HUES48 (cell line): ENCODE measurements at regions not wholly inside any gene's neighbourhood (a gene's known extent, or its start where the extent isn't known, plus 50 kb on each side); places are given as distances from the start of the nearest gene placed in this dataset.

Source experiments
- H3K27ac ChIP-seq: one replicate; pipeline ENCODE4 v1.7.0; 2013; ENCODE audit warnings: low read depth, low read length, inconsistent platforms
- H3K27me3 ChIP-seq: 2 replicates; pipeline ENCODE4 v1.6.1; 2013; ENCODE audit warnings: mild to moderate bottlenecking, low read length; ENCODE audit not compliant: control insufficient read depth, insufficient read depth
- H3K36me3 ChIP-seq: 2 replicates; pipeline ENCODE4 v1.6.1; 2013; ENCODE audit warnings: low read length; ENCODE audit not compliant: control insufficient read depth, insufficient read depth
- H3K4me1 ChIP-seq: 2 replicates; pipeline ENCODE4 v1.6.1; 2013; ENCODE audit warnings: mild to moderate bottlenecking, low read length; ENCODE audit not compliant: control insufficient read depth, insufficient read depth
- H3K4me3 ChIP-seq: 2 replicates; pipeline ENCODE4 v1.5.1; 2013; ENCODE audit warnings: mild to moderate bottlenecking, low read depth, low read length
- H3K9ac ChIP-seq: 2 replicates; pipeline ENCODE4 v1.6.1; 2013; ENCODE audit warnings: mild to moderate bottlenecking, low read depth, low read length, moderate library complexity
- H3K9me3 ChIP-seq: 2 replicates; pipeline ENCODE4 v1.6.1; 2013; ENCODE audit warnings: low read length; ENCODE audit not compliant: control insufficient read depth, insufficient read depth

- Histone ChIP-seq H3K27me3 (no peaks in the 10 kb centered on the region), H3K4me1 (peaks cover 13% of the 10 kb centered on the region), H3K9ac (no peak overlapping the region), H3K4me3 (no peak overlapping the region), H3K27ac (no peak overlapping the region), H3K36me3 (no peaks in the 10 kb centered on the region), H3K9me3 (no peaks in the 10 kb centered on the region)
These were observed 101.2 kb downstream of the ZNF519 start for GRCh38 chr18:14031053-14031452.

GRCh38 chr18:14029512-14029911, 102.7 kb downstream of the ZNF519 start:
- no peaks in the 10 kb centered on the region for H3K36me3 ChIP-seq
- no peaks in the 10 kb centered on the region for H3K9me3 ChIP-seq
- no peaks in the 10 kb centered on the region for H3K27me3 ChIP-seq
- H3K9ac ChIP-seq: no peak overlapping the region
- H3K4me3 ChIP-seq: no peak overlapping the region
- H3K27ac ChIP-seq: no peak overlapping the region
- peaks cover 27% of the 10 kb centered on the region for H3K4me1 ChIP-seq

GRCh38 chr18:14026199-14026598, 106.0 kb downstream of the ZNF519 start:
- Histone ChIP-seq H3K36me3 (no peaks in the 10 kb centered on the region), H3K4me3 (peak overlapping the region; percentile 25), H3K9ac (no peak overlapping the region), H3K9me3 (no peaks in the 10 kb centered on the region), H3K27me3 (no peaks in the 10 kb centered on the region), H3K4me1 (peaks cover 34% of the 10 kb centered on the region), H3K27ac (peak overlapping the region; percentile 71)

- Histone ChIP-seq H3K27me3 (no peaks in the 10 kb centered on the region), H3K27ac (peak overlapping the region; percentile 71), H3K4me3 (peak overlapping the region; percentile 25), H3K4me1 (peaks cover 34% of the 10 kb centered on the region), H3K9ac (no peak overlapping the region), H3K9me3 (no peaks in the 10 kb centered on the region), H3K36me3 (no peaks in the 10 kb centered on the region)
These were observed 106.8 kb downstream of the ZNF519 start for GRCh38 chr18:14025306-14025940.

- H3K27ac ChIP-seq: no peak overlapping the region
- no peaks in the 10 kb centered on the region for H3K36me3 ChIP-seq
- peaks cover 13% of the 10 kb centered on the region for H3K9me3 ChIP-seq
- H3K4me3 ChIP-seq: no peak overlapping the region
- H3K27me3 ChIP-seq: no peaks in the 10 kb centered on the region
- H3K4me1 ChIP-seq: no peaks in the 10 kb centered on the region
- no peak overlapping the region for H3K9ac ChIP-seq
These were observed 100.1 kb upstream of the MC2R start for GRCh38 chr18:14015416-14015815.

GRCh38 chr18:14014456-14014855, 99.1 kb upstream of the MC2R start:
- no peak overlapping the region for H3K4me3 ChIP-seq
- H3K36me3 ChIP-seq: no peaks in the 10 kb centered on the region
- H3K27ac ChIP-seq: no peak overlapping the region
- H3K27me3 ChIP-seq: no peaks in the 10 kb centered on the region
- no peak overlapping the region for H3K9ac ChIP-seq
- no peaks in the 10 kb centered on the region for H3K4me1 ChIP-seq
- peaks cover 13% of the 10 kb centered on the region for H3K9me3 ChIP-seq

- Histone ChIP-seq H3K4me3 (no peak overlapping the region), H3K9me3 (no peaks in the 10 kb centered on the region), H3K9ac (no peak overlapping the region), H3K36me3 (no peaks in the 10 kb centered on the region), H3K27me3 (no peaks in the 10 kb centered on the region), H3K27ac (no peak overlapping the region), H3K4me1 (no peaks in the 10 kb centered on the region)
These were observed 85.5 kb upstream of the MC2R start for GRCh38 chr18:14000884-14001283.

- no peak overlapping the region for H3K4me3 ChIP-seq
- no peak overlapping the region for H3K27ac ChIP-seq
- no peaks in the 10 kb centered on the region for H3K4me1 ChIP-seq
- no peak overlapping the region for H3K9ac ChIP-seq
- H3K27me3 ChIP-seq: no peaks in the 10 kb centered on the region
- no peaks in the 10 kb centered on the region for H3K9me3 ChIP-seq
- H3K36me3 ChIP-seq: no peaks in the 10 kb centered on the region
These were observed 83.9 kb upstream of the MC2R start for GRCh38 chr18:13999231-13999630.

- Histone ChIP-seq H3K36me3 (no peaks in the 10 kb centered on the region), H3K27me3 (no peaks in the 10 kb centered on the region), H3K4me3 (no peak overlapping the region), H3K9ac (no peak overlapping the region), H3K4me1 (no peaks in the 10 kb centered on the region), H3K9me3 (no peaks in the 10 kb centered on the region), H3K27ac (no peak overlapping the region)
These were observed 83.2 kb upstream of the MC2R start for GRCh38 chr18:13998571-13998970.

GRCh38 chr18:13993730-13994129, 78.4 kb upstream of the MC2R start:
- Histone ChIP-seq H3K9ac (no peak overlapping the region), H3K9me3 (peaks cover 13% of the 10 kb centered on the region), H3K4me1 (peaks cover 13% of the 10 kb centered on the region), H3K27ac (no peak overlapping the region), H3K4me3 (no peak overlapping the region), H3K36me3 (no peaks in the 10 kb centered on the region), H3K27me3 (no peaks in the 10 kb centered on the region)

GRCh38 chr18:13992826-13993540, 77.6 kb upstream of the MC2R start:
- no peak overlapping the region for H3K27ac ChIP-seq
- peaks cover 20% of the 10 kb centered on the region for H3K4me1 ChIP-seq
- H3K9me3 ChIP-seq: peaks cover 13% of the 10 kb centered on the region
- H3K27me3 ChIP-seq: no peaks in the 10 kb centered on the region
- no peak overlapping the region for H3K4me3 ChIP-seq
- H3K9ac ChIP-seq: no peak overlapping the region
- no peaks in the 10 kb centered on the region for H3K36me3 ChIP-seq
